WTC11 (cell line): ENCODE measurements at regions not wholly inside any gene's neighbourhood (a gene's known extent, or its start where the extent isn't known, plus 50 kb on each side); places are given as distances from the start of the nearest gene placed in this dataset.

Source experiments
- ATAC-seq: fragments of 200-7000 bp; cut with Tn5 transposase; 2 replicates; pipeline ENCODE4 v1.10.0; 2021; ENCODE audit warnings: mild to moderate bottlenecking, moderate library complexity
- CTCF ChIA-PET: fragments of 300-600 bp; sonication (Branson Sonifier 250); formaldehyde crosslinking; loops from one replicate; lab custom pipeline; 2021; ENCODE audit warnings: antibody characterized with exemption; lab: Charles Lee
- POLR2A ChIA-PET: fragments of 350-600 bp; sonication (Branson Sonifier 250); formaldehyde crosslinking; loops from one replicate; lab custom pipeline; 2021; ENCODE audit warnings: antibody characterized with exemption; lab: Charles Lee
- DNase-seq: peaks from one replicate; pipeline ENCODE4 v3.0.0; 2021; ENCODE audit warnings: low spot score
- H3K27ac Mint-ChIP-seq: 2 replicates; pipeline ENCODE4 v1.8.0; 2021; ENCODE audit warnings: mixed read lengths
- H3K27me3 Mint-ChIP-seq: 2 replicates; pipeline ENCODE4 v1.8.0; 2021; ENCODE audit warnings: low read depth, mild to moderate bottlenecking, moderate library complexity, mixed read lengths
- H3K36me3 Mint-ChIP-seq: 2 replicates; pipeline ENCODE4 v1.8.0; 2021; ENCODE audit warnings: mixed read lengths
- H3K4me1 Mint-ChIP-seq: 2 replicates; pipeline ENCODE4 v1.8.0; 2022; ENCODE audit warnings: mixed read lengths
- H3K4me3 Mint-ChIP-seq: 2 replicates; pipeline ENCODE4 v1.8.0; 2021; ENCODE audit warnings: mild to moderate bottlenecking, moderate library complexity, mixed read lengths
- H3K9me3 Mint-ChIP-seq: 2 replicates; pipeline ENCODE4 v1.8.0; 2021; ENCODE audit warnings: mixed read lengths
- CREB1 ChIP-seq: sonication (generic); formaldehyde crosslinking; IDR thresholded peaks from 2 replicates; pipeline ENCODE4 v1.8.0; 2023; ENCODE audit warnings: mild to moderate bottlenecking, missing genetic modification reagents
- CTCF ChIP-seq: fragments of 200-600 bp; IDR thresholded peaks from 2 replicates; pipeline ENCODE4 v1.8.0; 2022; ENCODE audit warnings: antibody characterized with exemption
- ESRRA ChIP-seq: sonication (generic); formaldehyde crosslinking; IDR thresholded peaks from 2 replicates; pipeline ENCODE4 v1.8.1; 2022; ENCODE audit warnings: mild to moderate bottlenecking, missing genetic modification reagents, borderline replicate concordance
- FOXJ3 ChIP-seq: sonication (generic); formaldehyde crosslinking; IDR thresholded peaks from 2 replicates; pipeline ENCODE4 v1.9.0; 2021; ENCODE audit warnings: missing genetic modification reagents, mild to moderate bottlenecking, borderline replicate concordance
- GABPB1 ChIP-seq: sonication (generic); formaldehyde crosslinking; IDR thresholded peaks from 2 replicates; pipeline ENCODE4 v1.8.1; 2023; ENCODE audit warnings: mild to moderate bottlenecking, missing genetic modification reagents
- HMGA2 ChIP-seq: fragments of 250-450 bp; sonication (Bioruptor Pico); IDR thresholded peaks from 2 replicates; pipeline ENCODE4 v1.4.0; 2021; ENCODE audit warnings: mild to moderate bottlenecking, moderate library complexity
- KAT7 ChIP-seq: sonication (generic); formaldehyde crosslinking; IDR thresholded peaks from 2 replicates; pipeline ENCODE4 v1.8.1; 2023; ENCODE audit warnings: missing genetic modification reagents, mild to moderate bottlenecking, borderline replicate concordance
- RELA ChIP-seq: sonication (generic); formaldehyde crosslinking; IDR thresholded peaks from 2 replicates; pipeline ENCODE4 v1.8.1; 2022; ENCODE audit warnings: missing genetic modification reagents, mild to moderate bottlenecking, borderline replicate concordance
- TEAD1 ChIP-seq: sonication (generic); formaldehyde crosslinking; IDR thresholded peaks from 2 replicates; pipeline ENCODE4 v1.8.0; 2022; ENCODE audit warnings: mild to moderate bottlenecking, missing genetic modification reagents
- TP53 ChIP-seq: sonication (generic); formaldehyde crosslinking; IDR thresholded peaks from 2 replicates; pipeline ENCODE4 v1.8.1; 2023; ENCODE audit warnings: mild to moderate bottlenecking, missing genetic modification reagents
- USF2 ChIP-seq: sonication (generic); formaldehyde crosslinking; IDR thresholded peaks from 2 replicates; pipeline ENCODE4 v1.8.1; 2023; ENCODE audit warnings: mild to moderate bottlenecking, missing genetic modification reagents, moderate library complexity
- ZBTB21 ChIP-seq: sonication (generic); formaldehyde crosslinking; IDR thresholded peaks from 2 replicates; pipeline ENCODE4 v1.8.1; 2023; ENCODE audit warnings: mild to moderate bottlenecking, missing genetic modification reagents, borderline replicate concordance
- ZNF121 ChIP-seq: sonication (generic); formaldehyde crosslinking; IDR thresholded peaks from 2 replicates; pipeline ENCODE4 v1.8.0; 2023; ENCODE audit warnings: missing genetic modification reagents
- ZNF219 ChIP-seq: sonication (generic); formaldehyde crosslinking; IDR thresholded peaks from 2 replicates; pipeline ENCODE4 v1.8.0; 2023; ENCODE audit warnings: missing genetic modification reagents, mild to moderate bottlenecking, borderline replicate concordance
- ZNF263 ChIP-seq: sonication (generic); formaldehyde crosslinking; IDR thresholded peaks from 2 replicates; pipeline ENCODE4 v1.8.1; 2022; ENCODE audit warnings: low read depth, mild to moderate bottlenecking, moderate library complexity, missing genetic modification reagents
- ZNF671 ChIP-seq: fragments of 250-450 bp; sonication (Bioruptor Pico); IDR thresholded peaks from 2 replicates; pipeline ENCODE4 v1.8.0; 2021; ENCODE audit warnings: mild to moderate bottlenecking
- TF ChIP-seq, protein P1 (sequence below): sonication (generic); formaldehyde crosslinking; IDR thresholded peaks from 2 replicates; pipeline ENCODE4 v1.8.1; 2022; ENCODE audit warnings: mild to moderate bottlenecking, moderate library complexity, missing genetic modification reagents
- TF ChIP-seq, protein P2 (sequence below): sonication (generic); formaldehyde crosslinking; IDR thresholded peaks from 2 replicates; pipeline ENCODE4 v1.8.0; 2022; ENCODE audit warnings: mild to moderate bottlenecking, missing genetic modification reagents
- TF ChIP-seq, protein P3 (sequence below): fragments of 250-450 bp; sonication (Bioruptor Pico); IDR thresholded peaks from 2 replicates; pipeline ENCODE4 v2.1.2; 2022; ENCODE audit warnings: mild to moderate bottlenecking, moderate library complexity

- no peak for TF ChIP-seq CREB1 (CRISPR knock-in tag)
- TF ChIP-seq, protein P1, sequence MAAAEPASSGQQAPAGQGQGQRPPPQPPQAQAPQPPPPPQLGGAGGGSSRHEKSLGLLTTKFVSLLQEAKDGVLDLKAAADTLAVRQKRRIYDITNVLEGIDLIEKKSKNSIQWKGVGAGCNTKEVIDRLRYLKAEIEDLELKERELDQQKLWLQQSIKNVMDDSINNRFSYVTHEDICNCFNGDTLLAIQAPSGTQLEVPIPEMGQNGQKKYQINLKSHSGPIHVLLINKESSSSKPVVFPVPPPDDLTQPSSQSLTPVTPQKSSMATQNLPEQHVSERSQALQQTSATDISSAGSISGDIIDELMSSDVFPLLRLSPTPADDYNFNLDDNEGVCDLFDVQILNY (CRISPR knock-in tag) = no peak
- no peak for TF ChIP-seq ZNF121 (CRISPR knock-in tag)
- TF ChIP-seq FOXJ3 = no peak
- no peak for ATAC-seq
Measured at GRCh38 chr9:27791311-27791710, 218.0 kb upstream of the C9orf72 start.

DNA sequence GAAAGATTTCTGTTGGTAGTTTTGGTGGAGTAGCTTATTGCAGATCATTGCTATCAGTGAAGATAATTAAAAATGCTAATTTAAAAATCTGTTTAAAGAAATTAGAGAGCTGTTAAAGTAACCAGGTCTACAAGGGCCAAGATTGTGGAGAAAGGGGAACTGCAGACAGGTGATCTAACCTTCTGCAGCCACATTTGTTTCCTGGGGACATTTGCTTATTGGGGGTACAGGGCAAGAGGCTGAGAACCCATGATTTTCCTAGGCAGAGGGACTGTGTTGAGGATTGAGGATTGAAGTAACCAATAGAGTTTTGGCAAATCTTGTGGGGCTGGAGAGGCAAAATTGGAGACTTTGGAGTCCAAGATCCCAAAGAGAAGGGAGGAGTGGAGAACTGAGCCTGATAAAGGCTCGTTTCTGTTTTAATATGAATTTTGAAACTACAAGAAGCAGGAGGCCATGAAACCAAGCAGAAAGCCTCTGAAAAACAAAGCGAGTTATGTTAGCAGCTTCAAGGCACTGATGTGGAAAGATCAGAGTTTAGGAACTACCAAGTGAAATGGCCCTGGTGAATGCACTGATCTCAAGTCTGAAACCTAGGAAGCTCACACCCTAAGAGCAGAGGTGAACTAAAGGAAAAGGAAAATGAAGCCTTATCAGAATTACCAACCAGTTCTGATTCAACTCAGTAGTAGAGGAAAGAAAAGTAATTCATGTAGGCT is 219.8 kb upstream of the C9orf72 start:
- TF ChIP-seq TP53 (no peak), ESRRA (CRISPR knock-in tag) (no peak), KAT7 (no peak), HMGA2 (CRISPR knock-in tag) (no peak), ZBTB21 (CRISPR knock-in tag) (no peak)
- TF ChIP-seq, all 79 proteins: peak for 0
- ChIA-PET POLR2A (no interaction called here), CTCF (no interaction called here)
- no peak for DNase-seq
- peaks cover 20% of the 10 kb centered on the region for H3K36me3 Mint-ChIP-seq
- no peak overlapping the region for H3K4me3 Mint-ChIP-seq
- H3K9me3 Mint-ChIP-seq = peaks cover 47% of the 10 kb centered on the region
- no peak overlapping the region for H3K27ac Mint-ChIP-seq
- no peak for ATAC-seq
- no peaks in the 10 kb centered on the region for H3K4me1 Mint-ChIP-seq
- no peaks in the 10 kb centered on the region for H3K27me3 Mint-ChIP-seq

More at GRCh38 chr9:27791311-27791710, 218.0 kb upstream of the C9orf72 start:
- no peaks in the 10 kb centered on the region for H3K27me3 Mint-ChIP-seq
- no peaks in the 10 kb centered on the region for H3K4me1 Mint-ChIP-seq
- DNase-seq = no peak
- POLR2A ChIA-PET = no interaction called here
- H3K4me3 Mint-ChIP-seq = no peak overlapping the region
- H3K27ac Mint-ChIP-seq = no peak overlapping the region
- peaks cover 55% of the 10 kb centered on the region for H3K9me3 Mint-ChIP-seq
- CTCF ChIA-PET = no interaction called here
- H3K36me3 Mint-ChIP-seq = peaks cover 26% of the 10 kb centered on the region

- H3K36me3 Mint-ChIP-seq = no peaks in the 10 kb centered on the region
- peaks cover 15% of the 10 kb centered on the region for H3K9me3 Mint-ChIP-seq
- ATAC-seq (no peak), DNase-seq (no peak)
- H3K27ac Mint-ChIP-seq = no peak overlapping the region
- CTCF ChIA-PET = interaction anchor here (1.3 to 1.4 kb wide), 2 partner anchors 11 to 72 kb away, joined by 4 to 5 read pairs; no protein-coding TSS in a partner anchor
- POLR2A ChIA-PET = no interaction called here
- H3K4me3 Mint-ChIP-seq = no peak overlapping the region
- no peaks in the 10 kb centered on the region for H3K4me1 Mint-ChIP-seq
- H3K27me3 Mint-ChIP-seq = no peaks in the 10 kb centered on the region
- TF ChIP-seq FOXJ3 = no peak
- TF ChIP-seq, protein P1 (CRISPR knock-in tag) = no peak
- no peak for TF ChIP-seq ESRRA (CRISPR knock-in tag)
- TF ChIP-seq ZNF671 = no peak
- TF ChIP-seq CTCF = no peak
- TF ChIP-seq CREB1 (CRISPR knock-in tag) = no peak
Measured at GRCh38 chr9:27799326-27799725, 226.0 kb upstream of the C9orf72 start.

- Mint-ChIP-seq H3K27ac (no peak overlapping the region), H3K36me3 (no peaks in the 10 kb centered on the region), H3K9me3 (peaks cover 7% of the 10 kb centered on the region), H3K4me3 (no peak overlapping the region), H3K4me1 (no peaks in the 10 kb centered on the region), H3K27me3 (no peaks in the 10 kb centered on the region)
- ChIA-PET CTCF (interaction anchor here (1.3 to 1.4 kb wide), 2 partner anchors 12 to 73 kb away, joined by 4 to 5 read pairs; no protein-coding TSS in a partner anchor), POLR2A (no interaction called here)
- no peak for ATAC-seq
- DNase-seq = no peak
- TF ChIP-seq ZNF263 (CRISPR knock-in tag) = no peak
- no peak for TF ChIP-seq ZNF219 (CRISPR knock-in tag)
- no peak for TF ChIP-seq TEAD1 (CRISPR knock-in tag)
- TF ChIP-seq USF2 (CRISPR knock-in tag) = no peak
- TF ChIP-seq, protein P2, sequence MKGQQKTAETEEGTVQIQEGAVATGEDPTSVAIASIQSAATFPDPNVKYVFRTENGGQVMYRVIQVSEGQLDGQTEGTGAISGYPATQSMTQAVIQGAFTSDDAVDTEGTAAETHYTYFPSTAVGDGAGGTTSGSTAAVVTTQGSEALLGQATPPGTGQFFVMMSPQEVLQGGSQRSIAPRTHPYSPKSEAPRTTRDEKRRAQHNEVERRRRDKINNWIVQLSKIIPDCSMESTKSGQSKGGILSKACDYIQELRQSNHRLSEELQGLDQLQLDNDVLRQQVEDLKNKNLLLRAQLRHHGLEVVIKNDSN = no peak
- TF ChIP-seq CREB1 (CRISPR knock-in tag) = no peak
- no peak for TF ChIP-seq RELA (CRISPR knock-in tag)
- no peak for TF ChIP-seq ZNF671
- TF ChIP-seq GABPB1 = no peak
- TF ChIP-seq, protein P3, sequence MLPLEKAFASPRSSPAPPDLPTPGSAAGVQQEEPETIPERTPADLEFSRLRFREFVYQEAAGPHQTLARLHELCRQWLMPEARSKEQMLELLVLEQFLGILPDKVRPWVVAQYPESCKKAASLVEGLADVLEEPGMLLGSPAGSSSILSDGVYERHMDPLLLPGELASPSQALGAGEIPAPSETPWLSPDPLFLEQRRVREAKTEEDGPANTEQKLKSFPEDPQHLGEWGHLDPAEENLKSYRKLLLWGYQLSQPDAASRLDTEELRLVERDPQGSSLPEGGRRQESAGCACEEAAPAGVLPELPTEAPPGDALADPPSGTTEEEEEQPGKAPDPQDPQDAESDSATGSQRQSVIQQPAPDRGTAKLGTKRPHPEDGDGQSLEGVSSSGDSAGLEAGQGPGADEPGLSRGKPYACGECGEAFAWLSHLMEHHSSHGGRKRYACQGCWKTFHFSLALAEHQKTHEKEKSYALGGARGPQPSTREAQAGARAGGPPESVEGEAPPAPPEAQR (CRISPR knock-in tag) = no peak
Measured at GRCh38 chr9:27800159-27800558, 226.9 kb upstream of the C9orf72 start.
